ENCODE measurements at regions not wholly inside any gene's neighbourhood (a gene's known extent, or its start where the extent isn't known, plus 50 kb on each side); places are given as distances from the start of the nearest gene placed in this dataset.

- no peak overlapping the region for H3K27ac ChIP-seq
- no peak overlapping the region for H3K4me3 ChIP-seq
- H3K36me3 ChIP-seq: no peaks in the 10 kb centered on the region
- intact Hi-C loops (cut with DNase I): no loop called here
- no peak for DNase-seq
- no peaks in the 10 kb centered on the region for H3K27me3 ChIP-seq
- no peaks in the 10 kb centered on the region for H3K4me1 ChIP-seq
- H3K9me3 ChIP-seq: no peaks in the 10 kb centered on the region
- H3K9ac ChIP-seq (ENCODE audit: low read depth in 2 of 2, low read length in 2 of 2): no peak overlapping the region
- TF ChIP-seq, protein P1, sequence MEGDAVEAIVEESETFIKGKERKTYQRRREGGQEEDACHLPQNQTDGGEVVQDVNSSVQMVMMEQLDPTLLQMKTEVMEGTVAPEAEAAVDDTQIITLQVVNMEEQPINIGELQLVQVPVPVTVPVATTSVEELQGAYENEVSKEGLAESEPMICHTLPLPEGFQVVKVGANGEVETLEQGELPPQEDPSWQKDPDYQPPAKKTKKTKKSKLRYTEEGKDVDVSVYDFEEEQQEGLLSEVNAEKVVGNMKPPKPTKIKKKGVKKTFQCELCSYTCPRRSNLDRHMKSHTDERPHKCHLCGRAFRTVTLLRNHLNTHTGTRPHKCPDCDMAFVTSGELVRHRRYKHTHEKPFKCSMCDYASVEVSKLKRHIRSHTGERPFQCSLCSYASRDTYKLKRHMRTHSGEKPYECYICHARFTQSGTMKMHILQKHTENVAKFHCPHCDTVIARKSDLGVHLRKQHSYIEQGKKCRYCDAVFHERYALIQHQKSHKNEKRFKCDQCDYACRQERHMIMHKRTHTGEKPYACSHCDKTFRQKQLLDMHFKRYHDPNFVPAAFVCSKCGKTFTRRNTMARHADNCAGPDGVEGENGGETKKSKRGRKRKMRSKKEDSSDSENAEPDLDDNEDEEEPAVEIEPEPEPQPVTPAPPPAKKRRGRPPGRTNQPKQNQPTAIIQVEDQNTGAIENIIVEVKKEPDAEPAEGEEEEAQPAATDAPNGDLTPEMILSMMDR (IDR thresholded peaks at IDR 0.05): no peak
Measured at GRCh38 chr5:128813317-128814070, 151.8 kb upstream of the SLC27A6 start.

DNA sequence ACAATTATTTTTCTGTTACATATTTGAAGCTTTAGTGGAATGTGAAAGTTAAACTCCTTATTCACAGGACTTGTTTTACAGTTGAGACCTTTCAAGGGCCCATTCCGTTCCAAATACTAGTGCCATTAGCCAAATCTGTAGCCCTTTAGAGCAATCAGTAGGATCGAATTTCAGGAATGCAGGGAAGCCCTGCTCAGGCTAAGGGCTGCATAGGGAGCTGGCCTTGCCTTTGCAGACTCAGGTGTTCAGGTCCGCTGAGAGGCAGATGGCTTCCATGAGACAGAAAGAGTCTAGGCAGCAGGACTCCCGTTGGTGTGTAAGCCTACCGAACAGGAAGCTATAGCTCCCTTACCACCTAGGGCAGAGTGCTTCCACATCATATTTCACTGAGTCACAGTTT lies 150.1 kb upstream of the SLC27A6 start:
- H3K9me3 ChIP-seq: no peaks in the 10 kb centered on the region
- no peak overlapping the region for H3K9ac ChIP-seq (ENCODE audit: low read depth in 2 of 2, low read length in 2 of 2)
- TF ChIP-seq, protein P1 (IDR thresholded peaks at IDR 0.05): no peak
- no peak overlapping the region for H3K27ac ChIP-seq
- intact Hi-C loops (cut with DNase I): no loop called here
- no peak for DNase-seq
- no peaks in the 10 kb centered on the region for H3K4me1 ChIP-seq
- H3K27me3 ChIP-seq: no peaks in the 10 kb centered on the region
- no peaks in the 10 kb centered on the region for H3K36me3 ChIP-seq
- H3K4me3 ChIP-seq: no peak overlapping the region

DNA sequence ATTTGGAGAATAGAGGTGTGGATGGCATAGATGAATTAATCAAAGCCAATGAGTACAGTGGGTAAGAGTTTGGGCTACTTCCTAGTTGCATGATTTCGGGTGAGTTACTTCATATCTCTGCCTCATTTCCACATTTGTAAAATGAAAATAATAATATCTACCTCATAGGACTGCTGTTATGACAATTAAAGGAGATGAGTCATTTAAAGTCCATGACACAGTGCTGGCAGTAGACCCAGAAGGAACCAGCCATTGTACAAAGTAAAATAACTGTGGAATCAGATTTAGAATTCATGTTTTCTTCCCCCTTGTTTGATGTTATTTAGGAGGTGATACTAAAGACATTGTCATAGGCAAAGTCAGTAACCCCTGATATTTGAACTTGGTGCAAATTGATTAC lies 139.5 kb upstream of the SLC27A6 start:
- Histone ChIP-seq H3K9me3 (no peaks in the 10 kb centered on the region), H3K9ac (ENCODE audit: low read depth in 2 of 2, low read length in 2 of 2) (no peak overlapping the region)
- intact Hi-C loops (cut with DNase I): no loop called here

GRCh38 chr5:128826275-128826674 lies 139.0 kb upstream of the SLC27A6 start:
- DNase-seq: no peak
- Histone ChIP-seq H3K9ac (ENCODE audit: low read depth in 2 of 2, low read length in 2 of 2) (no peak overlapping the region), H3K9me3 (no peaks in the 10 kb centered on the region), H3K36me3 (no peaks in the 10 kb centered on the region), H3K27me3 (no peaks in the 10 kb centered on the region), H3K27ac (no peak overlapping the region), H3K4me3 (no peak overlapping the region), H3K4me1 (no peaks in the 10 kb centered on the region)
- intact Hi-C loops (cut with DNase I): no loop called here
- TF ChIP-seq, protein P1 (IDR thresholded peaks at IDR 0.05): no peak

More for the DNA sequence above, 139.5 kb upstream of the SLC27A6 start:
- no peaks in the 10 kb centered on the region for H3K4me1 ChIP-seq
- TF ChIP-seq, protein P1 (IDR thresholded peaks at IDR 0.05): no peak
- H3K27ac ChIP-seq: no peak overlapping the region
- no peaks in the 10 kb centered on the region for H3K27me3 ChIP-seq
- no peak overlapping the region for H3K4me3 ChIP-seq
- H3K36me3 ChIP-seq: no peaks in the 10 kb centered on the region
- DNase-seq: no peak

- Histone ChIP-seq H3K9ac (ENCODE audit: low read depth in 2 of 2, low read length in 2 of 2) (no peak overlapping the region), H3K27me3 (no peaks in the 10 kb centered on the region), H3K4me1 (no peaks in the 10 kb centered on the region), H3K9me3 (no peaks in the 10 kb centered on the region), H3K4me3 (no peak overlapping the region), H3K36me3 (no peaks in the 10 kb centered on the region), H3K27ac (no peak overlapping the region)
- intact Hi-C loops (cut with DNase I): no loop called here
- DNase-seq: no peak
- TF ChIP-seq, protein P1 (IDR thresholded peaks at IDR 0.05): no peak
Measured at GRCh38 chr5:128836571-128836970, 128.7 kb upstream of the SLC27A6 start.
